Natural killer cell (primary cell): ENCODE measurements at regions not wholly inside any gene's neighbourhood (a gene's known extent, or its start where the extent isn't known, plus 50 kb on each side); places are given as distances from the start of the nearest gene placed in this dataset.

Experiments used
- ATAC-seq, 3 donors: fragments of 150-1000 bp in 2 of 3; fragments of 200-7000 bp in 1 of 3; cut with Tn5 transposase; 1 replicate in 1 of 3; 2 replicates in 2 of 3; pipeline ENCODE4 v1.10.0; 2021; ENCODE audit warnings: mild to moderate bottlenecking in 2 of 3, moderate library complexity in 2 of 3
- DNase-seq, 2 donors: peaks; one replicate each; pipeline versions ENCODE4 v3.0.0 to v3.0.0-alpha.2; 2013 to 2021; ENCODE audit warnings: mixed read lengths in 1 of 2
- H3K27ac ChIP-seq: one replicate; pipeline ENCODE4 v1.5.1; 2013; ENCODE audit warnings: mild to moderate bottlenecking, low read length
- H3K27me3 ChIP-seq: one replicate; pipeline ENCODE4 v1.6.1; 2013; ENCODE audit warnings: low read length; ENCODE audit not compliant: control insufficient read depth, insufficient read depth
- H3K36me3 ChIP-seq: one replicate; pipeline ENCODE4 v1.6.1; 2013; ENCODE audit warnings: low read length; ENCODE audit not compliant: control insufficient read depth, insufficient read depth
- H3K4me1 ChIP-seq: one replicate; pipeline ENCODE4 v1.6.1; 2013; ENCODE audit warnings: low read length; ENCODE audit not compliant: control insufficient read depth, insufficient read depth
- H3K4me3 ChIP-seq: one replicate; pipeline ENCODE4 v1.5.1; 2013; ENCODE audit warnings: low read length
- H3K9me3 ChIP-seq: one replicate; pipeline ENCODE4 v1.6.1; 2013; ENCODE audit warnings: low read length; ENCODE audit not compliant: control insufficient read depth, insufficient read depth
- H3K27ac Mint-ChIP-seq, 2 donors: one replicate each; pipeline ENCODE4 v1.8.0; 2022; ENCODE audit warnings: mild to moderate bottlenecking in 2 of 2, mixed read lengths in 2 of 2, moderate library complexity in 1 of 2
- H3K27me3 Mint-ChIP-seq, 2 donors: one replicate each; pipeline ENCODE4 v1.8.0; 2022; ENCODE audit warnings: low read depth in 2 of 2, mixed read lengths in 2 of 2
- H3K36me3 Mint-ChIP-seq: one replicate; pipeline ENCODE4 v1.8.0; 2022; ENCODE audit warnings: mixed read lengths
- H3K4me1 Mint-ChIP-seq, 2 donors: one replicate each; pipeline ENCODE4 v1.8.0; 2022; ENCODE audit warnings: mixed read lengths in 2 of 2
- H3K4me3 Mint-ChIP-seq: one replicate; pipeline ENCODE4 v1.8.0; 2022; ENCODE audit warnings: mild to moderate bottlenecking, moderate library complexity, mixed read lengths
- H3K9me3 Mint-ChIP-seq, 2 donors: one replicate each; pipeline ENCODE4 v1.8.0; 2022; ENCODE audit warnings: mixed read lengths in 2 of 2
- WGBS: methylation state at CpG from one replicate; pipeline ENCODE4 v1.1.7; 2013; ENCODE audit warnings: missing lambda C conversion rate; ENCODE audit not compliant: insufficient coverage; 5-methylcytosine and 5-hydroxymethylcytosine counted together
- intact Hi-C: fragments of 100-400 bp; cut with micrococcal nuclease; formaldehyde crosslinking; loops from one replicate; pipeline ENCODE4 v1.14.2; 2022
- TF ChIP-seq, protein P1 (sequence below): fragments of 200-600 bp; IDR thresholded peaks from one replicate; pipeline ENCODE4 v1.8.0; 2022; ENCODE audit warnings: antibody characterized with exemption

DNA sequence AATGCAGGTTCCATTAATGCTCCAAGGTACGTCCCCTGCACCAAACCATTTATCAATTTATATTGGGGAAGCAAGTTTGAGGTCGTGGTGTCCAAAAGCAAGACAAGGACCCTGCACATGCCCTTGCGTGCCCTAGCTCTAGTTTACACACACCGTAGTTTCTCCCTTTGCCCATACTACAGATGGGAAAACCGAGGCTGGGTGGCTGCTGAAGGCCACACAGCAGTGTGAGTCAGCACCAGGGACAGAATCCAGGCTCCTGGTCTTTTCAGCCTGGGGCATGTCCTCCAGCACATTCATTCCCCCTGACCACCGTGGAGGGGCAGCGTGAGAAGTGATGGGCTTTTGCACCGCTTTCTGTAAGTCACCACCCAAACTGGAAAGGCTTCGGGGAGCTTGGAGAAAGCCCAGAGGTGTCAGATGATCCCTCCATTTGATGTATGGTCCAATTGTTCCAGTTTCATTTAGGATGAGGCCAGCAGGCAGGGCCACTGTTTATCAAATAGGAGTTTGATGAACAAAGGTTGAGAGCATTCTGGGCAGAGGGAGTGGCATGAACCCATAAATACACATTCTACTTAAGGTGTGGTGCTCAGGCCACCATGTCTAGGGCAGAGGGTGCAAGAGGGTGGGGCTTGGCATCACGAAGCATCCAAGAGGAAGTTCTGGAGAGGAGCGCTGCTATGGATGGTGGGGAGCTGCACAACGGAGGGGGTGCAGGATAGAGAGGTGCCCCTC is 274.1 kb downstream of the HAUS1 start:
- Histone ChIP-seq H3K36me3 (no peaks in the 10 kb centered on the region), H3K27ac (no peak overlapping the region), H3K4me1 (peaks cover 24% of the 10 kb centered on the region), H3K9me3 (no peaks in the 10 kb centered on the region), H3K4me3 (no peak overlapping the region), H3K27me3 (no peaks in the 10 kb centered on the region)
- ATAC-seq (no peak), DNase-seq (no peak)
- Mint-ChIP-seq H3K9me3 (no peaks in the 10 kb centered on the region), H3K4me3 (no peak overlapping the region), H3K27me3 (no peaks in the 10 kb centered on the region), H3K36me3 (no peaks in the 10 kb centered on the region), H3K4me1 (peaks cover 61 to 89% of the 10 kb centered on the region in 2 donors), H3K27ac (peak overlapping the region in 1 of 2 donors; percentile 53)
- 85% methylated on average over 12 of the region's 12 CpGs for WGBS
- TF ChIP-seq, protein P1, sequence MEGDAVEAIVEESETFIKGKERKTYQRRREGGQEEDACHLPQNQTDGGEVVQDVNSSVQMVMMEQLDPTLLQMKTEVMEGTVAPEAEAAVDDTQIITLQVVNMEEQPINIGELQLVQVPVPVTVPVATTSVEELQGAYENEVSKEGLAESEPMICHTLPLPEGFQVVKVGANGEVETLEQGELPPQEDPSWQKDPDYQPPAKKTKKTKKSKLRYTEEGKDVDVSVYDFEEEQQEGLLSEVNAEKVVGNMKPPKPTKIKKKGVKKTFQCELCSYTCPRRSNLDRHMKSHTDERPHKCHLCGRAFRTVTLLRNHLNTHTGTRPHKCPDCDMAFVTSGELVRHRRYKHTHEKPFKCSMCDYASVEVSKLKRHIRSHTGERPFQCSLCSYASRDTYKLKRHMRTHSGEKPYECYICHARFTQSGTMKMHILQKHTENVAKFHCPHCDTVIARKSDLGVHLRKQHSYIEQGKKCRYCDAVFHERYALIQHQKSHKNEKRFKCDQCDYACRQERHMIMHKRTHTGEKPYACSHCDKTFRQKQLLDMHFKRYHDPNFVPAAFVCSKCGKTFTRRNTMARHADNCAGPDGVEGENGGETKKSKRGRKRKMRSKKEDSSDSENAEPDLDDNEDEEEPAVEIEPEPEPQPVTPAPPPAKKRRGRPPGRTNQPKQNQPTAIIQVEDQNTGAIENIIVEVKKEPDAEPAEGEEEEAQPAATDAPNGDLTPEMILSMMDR, result no peak
- intact Hi-C loops, result no loop called here

DNA sequence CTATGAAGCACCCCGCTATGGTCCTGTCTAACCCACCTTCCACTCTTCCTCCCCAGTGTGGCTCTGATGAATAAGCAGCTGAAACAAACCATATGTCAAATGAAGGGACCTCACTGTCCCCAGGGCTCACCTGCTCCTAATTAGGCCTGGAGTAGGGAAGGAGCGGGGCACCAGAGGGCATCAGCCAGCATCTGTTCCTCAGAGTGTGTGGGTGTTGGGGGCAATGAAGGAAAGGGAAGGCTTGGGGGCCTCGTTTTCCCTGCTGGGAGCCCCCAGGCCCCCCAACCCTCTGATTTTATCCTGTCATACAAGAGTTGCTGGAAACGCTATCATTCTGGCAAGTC is 274.7 kb downstream of the HAUS1 start:
- H3K36me3 ChIP-seq, result no peaks in the 10 kb centered on the region
- Mint-ChIP-seq H3K27ac (peak overlapping the region; percentile 8 to 53), H3K4me1 (peaks cover 63 to 88% of the 10 kb centered on the region in 2 donors), H3K36me3 (no peaks in the 10 kb centered on the region), H3K4me3 (no peak overlapping the region), H3K27me3 (no peaks in the 10 kb centered on the region), H3K9me3 (no peaks in the 10 kb centered on the region)
- H3K27ac ChIP-seq, result no peak overlapping the region
- peaks cover 22% of the 10 kb centered on the region for H3K4me1 ChIP-seq
- DNase-seq (no peak), ATAC-seq (no peak)
- no peak overlapping the region for H3K4me3 ChIP-seq
- intact Hi-C loops, result no loop called here
- TF ChIP-seq, protein P1, result no peak
- no peaks in the 10 kb centered on the region for H3K9me3 ChIP-seq
- H3K27me3 ChIP-seq, result no peaks in the 10 kb centered on the region
- WGBS, result 86% methylated on average over 3 of the region's 4 CpGs

DNA sequence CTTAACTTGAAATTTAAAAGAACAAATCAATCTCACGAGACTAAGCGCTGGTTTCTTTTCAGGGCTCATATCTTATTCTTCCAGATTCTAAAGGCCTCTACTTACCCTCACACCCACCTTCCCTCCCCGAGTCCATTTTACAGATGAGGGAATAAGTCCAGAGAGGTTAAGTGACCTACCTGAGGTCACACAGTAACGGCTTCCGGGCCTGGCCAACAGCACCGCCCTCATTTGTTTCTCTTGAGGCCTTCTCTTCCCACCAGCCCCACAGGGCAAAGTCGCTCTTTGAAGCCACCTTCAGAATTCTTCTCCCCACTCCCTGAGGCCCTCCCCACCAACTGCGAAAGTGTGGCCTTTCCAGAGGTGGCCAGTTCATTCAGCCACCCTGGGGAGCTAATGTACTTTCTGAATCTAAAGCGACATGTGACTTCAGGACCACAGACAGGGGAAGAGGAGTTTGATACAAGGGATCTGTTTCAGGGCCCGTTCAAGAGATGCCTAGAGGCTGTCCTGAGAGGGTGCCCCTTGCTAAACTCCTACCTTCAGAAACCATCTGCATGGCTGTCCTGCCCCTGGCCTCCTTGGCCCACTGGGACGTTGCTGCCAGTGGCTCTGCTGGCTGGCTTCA is 275.3 kb downstream of the HAUS1 start:
- intact Hi-C loops, result no loop called here

More for the DNA sequence above, 275.3 kb downstream of the HAUS1 start:
- no peaks in the 10 kb centered on the region for H3K9me3 ChIP-seq
- peaks cover 22% of the 10 kb centered on the region for H3K4me1 ChIP-seq
- H3K36me3 ChIP-seq, result no peaks in the 10 kb centered on the region
- WGBS, result 86% methylated on average over 11 of the region's 11 CpGs
- ATAC-seq (no peak), DNase-seq (no peak)
- H3K27ac Mint-ChIP-seq, result peak overlapping the region; percentile 8 to 53
- peaks cover 65 to 88% of the 10 kb centered on the region in 2 donors for H3K4me1 Mint-ChIP-seq
- H3K9me3 Mint-ChIP-seq, result no peaks in the 10 kb centered on the region
- no peak overlapping the region for H3K4me3 Mint-ChIP-seq
- no peak overlapping the region for H3K4me3 ChIP-seq
- H3K36me3 Mint-ChIP-seq, result no peaks in the 10 kb centered on the region
- no peak overlapping the region for H3K27ac ChIP-seq
- no peaks in the 10 kb centered on the region for H3K27me3 ChIP-seq
- TF ChIP-seq, protein P1, result no peak
- H3K27me3 Mint-ChIP-seq, result no peaks in the 10 kb centered on the region
